NCI-H748 (cell line): ENCODE measurements at regions not wholly inside any gene's neighbourhood (a gene's known extent, or its start where the extent isn't known, plus 50 kb on each side); places are given as distances from the start of the nearest gene placed in this dataset.
A peak's percentile ranks its signal among the peaks of the same experiment; 100 is the strongest.

Experiments used
- DNase-seq: peaks from one replicate; lab custom pipeline; 2025; ENCODE audit not compliant: unreplicated experiment; lab: John Stamatoyannopoulos, UW

DNA sequence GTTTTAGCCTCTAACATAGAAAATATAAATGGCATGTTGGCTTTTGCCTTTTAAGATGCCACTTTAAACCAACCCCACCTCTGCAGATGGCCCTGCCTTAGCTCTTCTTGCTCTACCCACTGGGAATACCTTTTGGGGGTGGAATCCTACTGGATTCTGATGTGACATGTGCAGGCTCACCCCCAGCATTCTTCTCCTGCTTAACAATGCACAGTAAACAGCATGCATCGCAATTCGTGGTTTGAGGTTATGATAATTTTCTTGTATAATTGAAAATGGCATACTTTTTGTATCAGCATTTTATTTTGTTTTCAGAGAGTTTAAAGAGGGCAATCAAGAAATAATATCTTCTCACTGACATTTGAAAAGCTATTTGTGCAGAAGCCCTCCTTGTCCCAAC lies 167.9 kb downstream of the AREG start:
- no peak for DNase-seq

DNA sequence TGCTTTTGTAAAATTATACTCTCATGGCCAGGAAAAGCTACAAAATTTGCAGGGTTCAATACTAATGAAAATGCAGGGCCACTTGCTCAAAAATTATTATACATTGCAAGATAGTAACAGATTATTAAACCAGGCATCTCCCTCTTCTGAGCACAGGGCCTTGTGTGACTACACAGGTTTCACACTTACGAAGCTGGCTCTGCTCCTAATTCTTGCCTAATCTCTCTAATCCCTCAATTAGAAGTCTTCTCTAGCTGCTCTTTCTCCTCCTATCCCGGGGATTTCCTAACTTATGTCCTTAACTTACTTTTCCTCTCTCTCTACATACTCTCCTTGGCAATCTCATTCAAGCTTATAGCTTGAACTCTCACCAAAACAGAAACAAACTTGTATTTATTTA lies 168.3 kb downstream of the AREG start:
- DNase-seq: no peak

- no peak for DNase-seq
Observed at GRCh38 chr4:74615411-74615810, 170.5 kb downstream of the AREG start.

DNA sequence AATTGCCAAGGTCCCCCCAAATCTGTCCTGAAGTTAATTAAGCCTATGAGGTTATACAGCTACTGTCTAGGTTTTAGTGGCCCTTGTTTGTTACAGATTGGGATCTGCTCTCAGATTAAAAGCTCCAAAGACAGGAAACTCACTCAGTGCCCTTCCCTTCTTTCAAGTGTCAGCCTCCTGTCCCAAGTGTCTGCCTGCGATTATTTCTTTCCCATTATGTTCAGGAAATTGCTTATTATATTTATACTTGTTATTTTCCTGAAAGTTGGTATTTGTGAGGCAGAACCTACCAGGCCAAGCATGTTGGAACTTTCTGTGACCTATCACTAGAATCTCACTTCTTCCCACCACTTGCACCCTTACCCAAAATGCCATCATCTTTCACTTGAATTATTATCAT lies 173.2 kb downstream of the AREG start:
- DNase-seq: no peak

DNA sequence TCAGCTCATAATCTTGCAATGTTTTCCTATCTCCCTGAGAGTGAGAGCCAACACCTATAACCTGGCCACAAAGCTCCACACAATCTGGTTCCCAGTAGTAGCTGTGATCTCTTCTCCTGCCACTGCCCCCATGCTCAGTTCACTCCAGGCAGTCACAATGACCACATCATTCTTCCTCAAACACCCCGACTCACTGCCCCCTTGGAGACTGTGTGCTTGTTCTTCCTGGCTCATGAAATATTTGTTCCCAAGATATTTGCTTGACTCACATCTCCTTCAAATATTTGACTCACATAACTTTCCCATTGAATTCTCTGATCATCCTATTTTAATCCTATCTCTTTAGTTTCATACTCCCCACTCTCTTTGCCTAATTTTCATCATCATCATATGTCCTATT lies 173.7 kb downstream of the AREG start:
- DNase-seq: no peak

DNA sequence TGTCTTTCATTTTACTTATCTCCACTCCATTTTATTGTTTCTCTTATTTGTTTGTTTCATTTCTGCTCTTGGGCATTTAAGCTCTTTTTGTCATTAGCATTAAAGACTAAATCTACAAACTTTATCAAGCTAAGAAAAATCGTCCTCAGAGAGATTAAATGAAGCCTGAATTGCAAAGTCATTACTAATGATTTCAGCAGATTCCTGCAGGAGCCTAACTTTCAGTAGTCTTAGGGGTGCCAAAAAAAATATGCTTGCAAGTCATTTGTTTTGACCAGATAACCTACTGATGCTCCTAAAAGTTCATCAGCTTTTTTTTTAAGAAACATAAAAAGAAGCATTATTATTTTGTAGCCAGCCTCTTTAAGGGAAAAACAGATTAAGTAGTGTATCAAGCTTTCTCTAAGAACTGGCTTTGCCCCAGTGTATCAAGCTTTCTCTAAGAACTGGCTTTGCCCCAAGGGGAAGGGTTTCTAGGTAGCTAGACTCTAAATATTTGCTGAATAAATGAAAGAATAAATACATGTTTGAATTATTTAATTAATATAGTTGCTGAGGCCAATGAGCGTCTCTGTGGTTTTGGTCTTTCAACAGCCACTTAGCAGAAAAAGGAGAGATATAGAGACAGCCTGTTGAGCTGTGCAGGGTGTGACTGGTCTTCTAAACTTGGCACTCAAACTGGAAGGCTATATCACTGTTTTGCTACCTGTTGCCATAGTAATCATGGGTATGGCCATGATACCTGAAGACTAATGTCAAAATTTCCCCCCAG lies 174.2 kb downstream of the BTC start:
- DNase-seq: no peak

DNA sequence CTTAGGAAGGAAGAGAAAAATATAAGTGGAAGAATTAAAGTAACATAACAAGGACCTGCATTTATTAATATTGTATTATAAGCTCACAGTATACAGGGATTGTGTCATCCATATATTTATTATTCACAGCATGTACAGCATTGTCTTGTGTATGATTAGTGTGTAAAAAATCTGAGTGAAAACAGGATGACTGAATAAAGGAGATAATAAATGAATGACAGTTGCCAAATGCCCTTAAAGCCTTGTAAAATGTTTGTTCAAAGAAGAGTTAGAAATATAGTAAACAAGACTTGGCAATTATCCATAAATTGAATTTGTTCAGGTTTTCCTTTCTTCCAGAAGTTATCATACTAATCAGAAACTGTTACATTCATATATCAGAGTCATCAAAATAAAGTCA lies 172.7 kb downstream of the BTC start:
- DNase-seq: no peak

GRCh38 chr4:74623041-74623440 lies 171.3 kb downstream of the BTC start:
- DNase-seq: peak; percentile 25

GRCh38 chr4:74624351-74625151 lies 169.8 kb downstream of the BTC start:
- DNase-seq: no peak

DNA sequence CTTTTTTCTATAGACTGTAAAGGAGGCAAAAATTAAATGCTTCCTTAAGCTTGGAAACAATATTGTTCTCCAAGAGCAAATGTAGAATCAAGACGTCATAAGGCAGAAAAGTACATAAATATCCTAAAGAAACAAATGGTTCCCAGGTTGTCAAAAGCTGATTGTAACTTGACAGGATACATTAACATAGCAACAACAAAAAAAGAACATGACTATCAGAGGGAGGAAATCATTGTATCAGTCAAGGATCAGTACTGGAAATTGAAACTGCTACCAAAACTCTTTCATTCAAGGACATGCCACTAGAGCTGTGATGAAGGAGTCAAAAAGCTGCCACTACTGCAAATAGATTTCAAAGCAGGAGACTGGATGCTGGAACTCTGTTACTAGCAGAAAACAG lies 168.3 kb downstream of the BTC start:
- no peak for DNase-seq

DNA sequence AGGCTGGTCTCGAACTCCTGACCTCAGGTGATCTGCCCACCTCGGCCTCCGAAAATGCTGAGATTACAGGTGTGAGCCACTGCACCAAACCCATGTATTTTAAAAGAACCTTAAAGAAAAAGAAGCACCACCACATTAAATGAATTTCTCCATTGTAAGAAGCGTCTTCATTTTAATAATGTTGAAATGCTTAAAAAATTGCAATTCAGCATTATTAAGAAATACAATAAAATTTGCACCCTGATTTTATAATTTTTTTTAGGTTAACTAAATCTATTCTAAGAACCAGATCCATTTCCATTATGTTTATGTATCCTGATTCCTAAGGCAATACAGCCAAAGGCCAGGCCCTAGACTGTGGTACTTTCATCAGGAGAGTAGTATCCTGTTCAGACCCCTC lies 167.2 kb downstream of the BTC start:
- no peak for DNase-seq

DNA sequence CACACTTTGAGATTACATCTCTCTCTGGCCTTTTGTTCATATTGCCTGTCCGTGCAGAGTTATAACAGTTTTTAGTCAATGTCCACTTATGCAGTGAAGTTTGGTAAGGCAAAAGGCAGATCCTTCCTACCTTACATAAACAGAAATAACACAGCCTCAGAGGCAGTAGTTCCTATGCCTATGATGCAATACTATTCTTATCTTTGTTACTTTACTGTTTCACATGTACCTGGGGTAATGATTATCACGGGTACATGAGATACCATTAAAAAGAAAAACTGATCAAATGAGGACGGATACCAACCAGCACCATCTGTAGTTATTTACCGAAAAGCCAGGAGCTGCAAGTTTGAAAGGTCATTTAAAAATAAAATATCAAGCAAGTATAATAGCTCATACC lies 166.8 kb downstream of the BTC start:
- DNase-seq: no peak

- no peak for DNase-seq
Observed at GRCh38 chr4:74628852-74629620, 165.3 kb downstream of the BTC start.

GRCh38 chr4:74630551-74630950 lies 163.8 kb downstream of the BTC start:
- DNase-seq: no peak

DNA sequence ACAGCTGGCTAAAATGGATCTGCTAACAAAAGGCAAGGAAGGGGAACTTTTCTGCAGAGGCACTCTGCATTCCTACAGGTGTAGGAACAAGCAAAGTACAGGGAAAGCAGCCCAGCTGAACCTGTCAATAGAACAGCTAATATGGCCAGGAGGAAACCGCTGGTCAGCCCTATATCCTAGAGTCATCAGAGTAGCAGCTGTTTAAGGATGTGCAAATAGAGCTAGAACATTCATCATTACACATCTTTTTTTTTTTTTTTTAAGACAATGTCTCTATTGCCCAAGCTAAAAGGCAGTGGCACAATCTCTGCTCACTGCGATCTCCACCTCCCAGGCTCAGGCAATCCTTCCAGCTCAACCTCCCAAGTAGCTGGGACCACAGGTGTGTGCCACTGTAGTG lies 163.0 kb downstream of the BTC start:
- no peak for DNase-seq

DNA sequence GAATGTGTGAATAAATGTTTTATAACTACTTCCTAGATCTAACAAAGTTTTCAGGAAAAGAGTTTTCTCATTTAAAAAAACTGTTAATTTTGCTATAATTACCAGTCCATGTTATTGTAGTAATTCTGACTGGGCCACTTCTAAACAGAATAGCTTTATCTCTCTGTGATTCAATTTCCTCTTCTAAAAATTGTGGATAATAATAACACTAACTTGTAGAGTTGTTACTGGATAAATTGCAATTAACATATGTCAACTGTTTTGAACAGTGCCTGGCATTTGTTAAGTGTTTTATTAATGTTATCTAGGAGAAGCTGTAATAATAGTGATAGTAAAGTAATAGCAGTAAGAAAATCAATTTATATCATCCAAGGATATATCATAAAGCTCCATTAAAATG lies 162.3 kb downstream of the BTC start:
- no peak for DNase-seq

DNA sequence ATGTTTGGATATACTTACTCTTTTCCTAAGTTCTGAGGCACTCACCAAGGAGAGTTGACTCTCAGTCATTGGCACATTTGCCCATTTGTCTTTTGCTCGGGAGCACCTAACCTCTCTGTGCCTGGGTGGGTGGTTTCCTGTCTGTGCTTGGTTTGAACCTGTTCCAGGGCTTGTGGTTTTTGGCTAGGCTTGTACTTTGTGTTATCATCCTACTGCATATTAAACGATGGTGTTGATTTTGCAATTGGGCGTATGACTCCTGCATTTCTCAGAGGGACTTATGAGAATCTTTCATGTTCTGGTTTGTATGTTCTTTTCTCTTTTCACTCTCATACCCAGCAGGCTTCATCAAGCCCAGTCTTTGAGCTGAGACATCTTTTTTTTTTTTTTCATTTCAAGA lies 161.7 kb downstream of the BTC start:
- no peak for DNase-seq

DNA sequence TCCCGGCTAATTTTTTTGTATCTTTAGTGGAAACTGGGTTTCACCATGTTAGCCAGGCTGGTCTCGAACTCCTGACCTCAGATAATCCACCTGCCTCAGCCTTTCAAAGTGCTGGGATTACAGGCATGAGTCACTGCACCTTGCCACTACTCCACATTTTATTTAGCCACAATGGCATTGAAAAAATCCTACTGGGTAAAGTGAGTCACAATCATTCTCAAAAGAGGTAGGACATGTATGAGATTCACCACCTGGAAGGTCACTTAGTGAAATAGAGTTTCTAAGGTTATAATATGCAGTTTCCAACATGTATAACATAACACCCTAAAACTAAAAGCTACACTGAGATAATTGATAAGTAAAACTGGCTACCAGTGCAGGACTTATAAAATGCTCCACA lies 159.2 kb downstream of the BTC start:
- no peak for DNase-seq

- DNase-seq: no peak
Observed at GRCh38 chr4:74635490-74636123, 158.7 kb downstream of the BTC start.

GRCh38 chr4:74638001-74638400 lies 156.3 kb downstream of the BTC start:
- no peak for DNase-seq

- no peak for DNase-seq
Observed at GRCh38 chr4:74638689-74639088, 155.6 kb downstream of the BTC start.
